Kidney (tissue), 13 donors: ENCODE measurements at regions not wholly inside any gene's neighbourhood (a gene's known extent, or its start where the extent isn't known, plus 50 kb on each side); places are given as distances from the start of the nearest gene placed in this dataset.
A peak's percentile ranks its signal among the peaks of the same experiment; 100 is the strongest.

Experiments used
- DNase-seq, 5 donors: peaks; one replicate each; pipeline ENCODE4 v3.0.0-alpha.2; 2013 to 2020
- FAIRE-seq: peaks from 2 replicates; lab custom pipeline; 2012; peaks lifted over from hg19 to GRCh38; lab: Jason Lieb, UNC
- H3K27ac ChIP-seq, 2 donors: one replicate each; pipeline ENCODE4 v1.7.0; 2013; ENCODE audit warnings: low read depth in 2 of 2, low read length in 2 of 2, inconsistent platforms in 1 of 2
- H3K27me3 ChIP-seq: one replicate; pipeline ENCODE4 v1.7.1; 2013; ENCODE audit warnings: low read length, inconsistent platforms; ENCODE audit not compliant: control insufficient read depth, insufficient read depth
- H3K36me3 ChIP-seq, 3 donors: one replicate each; pipeline versions ENCODE4 v1.7.0 to v1.7.1; 2013; ENCODE audit warnings: low read length in 3 of 3, control low read depth in 1 of 3, inconsistent platforms in 1 of 3; ENCODE audit not compliant: insufficient read depth in 3 of 3, control insufficient read depth in 2 of 3
- H3K4me1 ChIP-seq, 3 donors: one replicate each; pipeline versions ENCODE4 v1.7.0 to v1.7.1; 2013; ENCODE audit warnings: low read length in 3 of 3, inconsistent platforms in 1 of 3, low read depth in 1 of 3; ENCODE audit not compliant: control insufficient read depth in 2 of 3, insufficient read depth in 2 of 3
- H3K4me3 ChIP-seq, 3 donors: one replicate each; pipeline versions ENCODE4 v1.7.0 to v1.8.1; 2013; ENCODE audit warnings: low read length in 3 of 3, control low read depth in 1 of 3, inconsistent platforms in 1 of 3
- H3K9ac ChIP-seq, 3 donors: one replicate each; pipeline versions ENCODE4 v1.7.0 to v1.7.1; 2013; ENCODE audit warnings: low read length in 3 of 3, control low read depth in 1 of 3, inconsistent platforms in 1 of 3
- H3K9me3 ChIP-seq, 3 donors: one replicate each; pipeline versions ENCODE4 v1.7.0 to v1.7.1; 2013; ENCODE audit warnings: low read length in 3 of 3, control low read depth in 1 of 3, inconsistent platforms in 1 of 3; ENCODE audit not compliant: control insufficient read depth in 2 of 3, insufficient read depth in 1 of 3
- intact Hi-C: fragments of 100-400 bp; cut with DNase I; formaldehyde crosslinking; loops from one replicate; pipeline ENCODE4 v1.11.1; 2022
- TF ChIP-seq, protein P1 (sequence below): IDR thresholded peaks from 3 replicates; pipeline ENCODE4 v1.5.1; 2012; ENCODE audit warnings: mild to moderate bottlenecking, moderate library complexity, borderline replicate concordance; ENCODE audit not compliant: insufficient read depth; ENCODE audit errors: extremely low read depth
- donor health status: control.
- donor health status: control.
- donor health status: control.
- donor health status: control.
- donor health status: control.
- donor health status: DM: yes; HTN: yes; CAD: no.
- donor health status: Normal renal cell carcinoma (clear cell type).

DNA sequence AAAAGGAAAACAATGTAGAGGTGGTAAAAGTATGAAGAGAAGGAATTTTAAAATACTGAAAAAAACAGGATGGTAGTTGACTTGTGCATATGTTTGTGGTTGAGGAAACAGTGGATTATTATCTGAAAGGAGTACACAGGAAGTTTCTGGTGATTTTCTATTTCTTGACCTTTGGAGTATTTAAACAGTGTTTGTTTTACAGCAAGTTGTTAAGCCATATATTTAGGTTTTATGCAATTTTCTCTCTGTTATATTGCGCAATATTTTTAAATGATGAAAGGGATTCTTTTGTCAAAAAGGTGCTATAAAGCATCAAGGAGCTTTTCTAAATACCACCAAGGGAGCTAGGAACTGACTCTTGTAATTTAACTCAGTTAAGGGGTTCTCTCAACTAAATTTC lies 343.1 kb upstream of the MAOA start:
- DNase-seq = no peak
- H3K9ac ChIP-seq = no peak overlapping the region
- intact Hi-C loops = no loop called here
- H3K36me3 ChIP-seq = no peaks in the 10 kb centered on the region
- no peaks in the 10 kb centered on the region for H3K9me3 ChIP-seq
- peak; percentile 89 for FAIRE-seq
- H3K4me3 ChIP-seq = no peak overlapping the region
- H3K27ac ChIP-seq = no peak overlapping the region
- H3K4me1 ChIP-seq = no peaks in the 10 kb centered on the region
- TF ChIP-seq, protein P1, sequence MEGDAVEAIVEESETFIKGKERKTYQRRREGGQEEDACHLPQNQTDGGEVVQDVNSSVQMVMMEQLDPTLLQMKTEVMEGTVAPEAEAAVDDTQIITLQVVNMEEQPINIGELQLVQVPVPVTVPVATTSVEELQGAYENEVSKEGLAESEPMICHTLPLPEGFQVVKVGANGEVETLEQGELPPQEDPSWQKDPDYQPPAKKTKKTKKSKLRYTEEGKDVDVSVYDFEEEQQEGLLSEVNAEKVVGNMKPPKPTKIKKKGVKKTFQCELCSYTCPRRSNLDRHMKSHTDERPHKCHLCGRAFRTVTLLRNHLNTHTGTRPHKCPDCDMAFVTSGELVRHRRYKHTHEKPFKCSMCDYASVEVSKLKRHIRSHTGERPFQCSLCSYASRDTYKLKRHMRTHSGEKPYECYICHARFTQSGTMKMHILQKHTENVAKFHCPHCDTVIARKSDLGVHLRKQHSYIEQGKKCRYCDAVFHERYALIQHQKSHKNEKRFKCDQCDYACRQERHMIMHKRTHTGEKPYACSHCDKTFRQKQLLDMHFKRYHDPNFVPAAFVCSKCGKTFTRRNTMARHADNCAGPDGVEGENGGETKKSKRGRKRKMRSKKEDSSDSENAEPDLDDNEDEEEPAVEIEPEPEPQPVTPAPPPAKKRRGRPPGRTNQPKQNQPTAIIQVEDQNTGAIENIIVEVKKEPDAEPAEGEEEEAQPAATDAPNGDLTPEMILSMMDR = no peak
- no peaks in the 10 kb centered on the region for H3K27me3 ChIP-seq

DNA sequence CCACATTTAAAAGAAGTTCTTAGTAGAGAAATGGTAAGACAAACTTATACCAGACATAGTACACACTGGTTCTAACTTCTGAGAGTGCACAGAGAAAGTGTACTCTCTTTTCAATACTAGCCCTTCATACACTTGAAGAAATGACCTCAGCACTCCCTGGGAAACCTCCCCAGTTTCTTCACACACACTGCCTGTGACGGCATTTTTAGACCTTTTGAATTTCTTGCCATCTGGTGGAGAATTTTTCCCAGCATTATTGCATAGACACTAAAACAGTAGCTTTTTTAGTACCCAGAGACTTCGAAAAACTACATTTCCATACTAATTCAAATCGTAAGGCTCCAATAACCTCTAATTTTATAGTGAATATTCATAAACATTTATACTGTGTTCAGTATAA lies 341.6 kb upstream of the MAOA start:
- no peak overlapping the region for H3K9ac ChIP-seq
- DNase-seq (peak in 1 of 5 donors; percentile 2), FAIRE-seq (no peak)
- no peaks in the 10 kb centered on the region for H3K9me3 ChIP-seq
- TF ChIP-seq, protein P1 = no peak
- no peak overlapping the region for H3K4me3 ChIP-seq
- H3K27ac ChIP-seq = no peak overlapping the region
- no peaks in the 10 kb centered on the region for H3K36me3 ChIP-seq
- no peaks in the 10 kb centered on the region for H3K27me3 ChIP-seq
- H3K4me1 ChIP-seq = no peaks in the 10 kb centered on the region
- intact Hi-C loops = no loop called here

DNA sequence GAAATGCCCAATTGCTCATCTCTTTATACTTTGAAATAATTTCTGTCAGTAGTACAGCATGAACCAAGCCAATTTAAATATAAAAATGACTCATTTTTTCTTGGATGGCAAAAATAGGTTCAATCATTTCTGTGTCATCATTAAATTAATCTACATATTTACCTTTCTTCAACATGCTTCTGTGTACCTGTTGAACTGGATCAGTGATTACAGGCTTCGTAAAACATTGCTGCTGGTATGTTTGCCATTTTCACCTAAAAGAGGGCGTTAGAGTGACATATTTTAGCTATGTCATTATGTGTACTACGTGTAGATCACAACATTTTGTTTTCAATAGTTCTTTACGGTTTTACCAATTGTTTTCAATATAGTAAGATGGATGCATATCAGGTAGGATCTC lies 340.5 kb upstream of the MAOA start:
- Histone ChIP-seq H3K4me3 (no peak overlapping the region), H3K27ac (no peak overlapping the region), H3K27me3 (no peaks in the 10 kb centered on the region), H3K9me3 (no peaks in the 10 kb centered on the region), H3K4me1 (no peaks in the 10 kb centered on the region), H3K36me3 (no peaks in the 10 kb centered on the region), H3K9ac (no peak overlapping the region)
- TF ChIP-seq, protein P1 = no peak
- intact Hi-C loops = no loop called here
- no peak for DNase-seq
- no peak for FAIRE-seq

DNA sequence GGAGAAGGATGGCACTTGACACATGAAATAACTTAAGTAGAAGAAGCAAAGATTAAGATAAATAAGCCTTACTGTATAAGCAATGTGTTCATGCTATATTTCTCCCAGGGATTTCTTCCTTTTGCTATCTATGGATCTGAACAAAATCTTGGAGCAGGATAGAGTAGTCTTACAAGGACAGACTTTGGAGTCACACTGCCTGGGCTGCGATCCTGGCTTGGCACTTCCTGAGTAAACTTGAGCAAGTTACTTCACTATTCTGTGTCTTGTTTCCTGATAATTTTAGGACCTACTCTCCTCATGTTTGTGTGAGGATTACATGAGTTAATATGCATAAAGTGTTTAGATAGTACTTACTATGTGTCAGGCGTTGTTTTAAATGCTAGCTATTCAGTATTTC lies 340.0 kb upstream of the MAOA start:
- TF ChIP-seq, protein P1 = no peak
- FAIRE-seq (no peak), DNase-seq (no peak)
- Histone ChIP-seq H3K27ac (no peak overlapping the region), H3K4me3 (no peak overlapping the region), H3K27me3 (no peaks in the 10 kb centered on the region), H3K4me1 (no peaks in the 10 kb centered on the region), H3K9ac (no peak overlapping the region), H3K9me3 (no peaks in the 10 kb centered on the region), H3K36me3 (no peaks in the 10 kb centered on the region)
- intact Hi-C loops = no loop called here
